ENCODE measurements at regions not wholly inside any gene's neighbourhood (a gene's known extent, or its start where the extent isn't known, plus 50 kb on each side); places are given as distances from the start of the nearest gene placed in this dataset.
A peak's percentile ranks its signal among the peaks of the same experiment; 100 is the strongest.

DNA sequence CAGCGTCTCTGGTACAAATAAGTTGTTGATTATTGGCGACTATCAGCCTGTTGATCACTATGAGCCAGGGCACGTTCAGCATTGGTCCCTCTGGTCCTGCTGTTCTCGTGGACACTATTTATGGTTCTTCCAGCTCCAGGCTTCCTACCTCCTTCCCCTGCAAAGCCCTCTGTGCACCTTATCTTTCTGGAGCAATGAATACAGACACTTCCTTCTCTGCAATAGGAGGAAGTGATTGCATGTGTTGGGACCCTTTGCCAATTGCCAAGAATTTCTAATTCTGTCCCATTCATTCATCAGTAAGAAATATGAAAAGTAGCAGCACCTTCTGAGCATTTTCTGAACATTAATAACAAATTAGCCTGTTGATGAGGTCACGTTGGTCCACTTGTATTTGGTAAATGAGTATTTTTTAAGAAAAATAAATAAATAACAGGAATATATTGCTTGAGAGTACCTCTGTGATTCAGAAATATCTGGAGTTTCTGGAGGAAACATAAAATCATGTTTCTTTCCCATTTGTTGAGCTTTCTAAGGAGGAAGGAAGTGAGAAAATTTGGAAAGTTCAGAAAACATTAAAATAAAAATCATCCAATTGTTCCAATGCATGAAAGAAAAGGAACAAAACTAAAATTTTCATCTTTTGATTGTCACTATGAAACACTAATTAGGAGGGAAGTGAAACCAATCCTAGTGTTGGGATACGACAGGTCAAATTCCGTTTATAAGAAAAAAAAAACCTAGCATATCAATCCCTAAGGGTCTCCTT is 259.1 kb upstream of the KLF6 start:
- dilution Hi-C loops (cut with MboI; ENCODE audit: extremely low pct_ligation_motif_present, low sequenced_read_pairs) = no loop called here
- CTCF ChIA-PET = interaction anchor here (0.8 kb wide), 1 partner anchor 72 kb away, joined by 3 read pairs; no protein-coding TSS in a partner anchor

More for the DNA sequence above, 259.1 kb upstream of the KLF6 start:
- H3K9ac ChIP-seq (replicated peaks; ENCODE audit: extremely low read depth, insufficient read depth, low read length) = peak overlapping the region; percentile 14
- no peaks in the 10 kb centered on the region for H3K79me2 ChIP-seq (ENCODE audit: control insufficient read depth, insufficient read depth, low read length)
- BruUV-seq (replicated peaks) = TSS peak; percentile 89
- no peaks in the 10 kb centered on the region for H3K9me1 ChIP-seq (replicated peaks; ENCODE audit: control insufficient read depth, extremely low read depth, insufficient read depth, low read length)
- H3K4me3 ChIP-seq (replicated peaks in 1 of 3; ENCODE audit: insufficient read depth in 1 of 3, low read depth in 1 of 3, low read length in 3 of 3) = no peak overlapping the region
- no peaks in the 10 kb centered on the region for H3K27me3 ChIP-seq (ENCODE audit: control insufficient read depth in 2 of 2, insufficient read depth in 2 of 2, low read length in 2 of 2)
- peak overlapping the region; percentile 66 for H3K27ac ChIP-seq (ENCODE audit: insufficient read depth, low read depth, low read length)
- DNase-seq (ENCODE audit: low read depth, low spot score) (peak; percentile 97), FAIRE-seq (peak; percentile 98)
- peaks cover 21% of the 10 kb centered on the region for H3K4me1 ChIP-seq (ENCODE audit: control insufficient read depth, extremely low read depth, insufficient read depth, low read length)
- intact Hi-C loops (cut with micrococcal nuclease) = loop anchor here (1.0 to 5.0 kb wide), 11 partner anchors 24 to 727 kb away; no protein-coding TSS in a partner anchor
- TF ChIP-seq, protein P1, sequence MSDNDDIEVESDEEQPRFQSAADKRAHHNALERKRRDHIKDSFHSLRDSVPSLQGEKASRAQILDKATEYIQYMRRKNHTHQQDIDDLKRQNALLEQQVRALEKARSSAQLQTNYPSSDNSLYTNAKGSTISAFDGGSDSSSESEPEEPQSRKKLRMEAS (IDR thresholded peaks at IDR 0.05; ENCODE audit: insufficient read depth, insufficient read length) = peak; percentile 31
- peak; percentile 98 for TF ChIP-seq GATA2 (IDR thresholded peaks at IDR 0.05; ENCODE audit: insufficient read depth, insufficient read length, low read depth, low read length)
- TF ChIP-seq POLR2AphosphoS5 (IDR thresholded peaks at IDR 0.05; ENCODE audit: insufficient read depth, low read depth, low read length) = peak; percentile 90
- peak; percentile 59 for TF ChIP-seq FOS (IDR thresholded peaks at IDR 0.05; ENCODE audit: borderline replicate concordance, insufficient read depth, low read length)
- no peak for TF ChIP-seq EZH2 (IDR thresholded peaks at IDR 0.05; ENCODE audit: borderline replicate concordance, low read depth, low read length, severe bottlenecking)
- no peak for TF ChIP-seq MYC (IDR thresholded peaks at IDR 0.05; ENCODE audit: low read depth, low read length)
- TF ChIP-seq CTCF (IDR thresholded peaks at IDR 0.05; ENCODE audit: extremely low read depth in 1 of 2, insufficient read depth in 1 of 2, low read depth in 1 of 2, low read length in 2 of 2) = no peak
- peak; percentile 91 for TF ChIP-seq JUN (IDR thresholded peaks at IDR 0.05; ENCODE audit: borderline replicate concordance, insufficient read depth, insufficient read length, low read depth)
- TF ChIP-seq POLR2A (IDR thresholded peaks at IDR 0.05; ENCODE audit: low read depth, low read length) = peak; percentile 67
- peak overlapping the region; percentile 66 for H3K4me2 ChIP-seq (ENCODE audit: insufficient read depth, low read length)
- POLR2A ChIA-PET = interaction anchor here (0.9 kb wide), 1 partner anchor 154 kb away, joined by 3 read pairs; no protein-coding TSS in a partner anchor
- H2AFZ ChIP-seq (ENCODE audit: low read depth, low read length) = no peak overlapping the region
- no peaks in the 10 kb centered on the region for H4K20me1 ChIP-seq (replicated peaks; ENCODE audit: control insufficient read depth, extremely low read depth, insufficient read depth, low read length)
- H3K9me3 ChIP-seq (replicated peaks; ENCODE audit: control insufficient read depth, insufficient read depth, low read length) = peaks cover 6% of the 10 kb centered on the region
- H3K36me3 ChIP-seq (ENCODE audit: control insufficient read depth in 2 of 2, extremely low read depth in 1 of 2, insufficient read depth in 2 of 2, low read length in 2 of 2) = no peaks in the 10 kb centered on the region
